Stimulated activated CD4-positive, alpha-beta T cell treated with anti-CD3 and anti-CD28 coated beads, Interleukin-2, amount 100 ng/mL, for 48 hours (primary cell): ENCODE measurements at regions not wholly inside any gene's neighbourhood (a gene's known extent, or its start where the extent isn't known, plus 50 kb on each side); places are given as distances from the start of the nearest gene placed in this dataset.

Source experiments
- DNase-seq, 2 donors: peaks; one replicate each; pipeline ENCODE4 v3.0.0-alpha.2; 2020

- DNase-seq = no peak
These were observed 319.6 kb upstream of the SEMA6D start for GRCh38 chr15:47397655-47398054.

- DNase-seq = no peak
These were observed 319.2 kb upstream of the SEMA6D start for GRCh38 chr15:47398132-47398531.

GRCh38 chr15:47398594-47398993 is 318.7 kb upstream of the SEMA6D start:
- DNase-seq = no peak

- no peak for DNase-seq
These were observed 318.2 kb upstream of the SEMA6D start for GRCh38 chr15:47399100-47399499.

- DNase-seq = no peak
These were observed 316.7 kb upstream of the SEMA6D start for GRCh38 chr15:47400603-47401002.

- DNase-seq = no peak
These were observed 315.9 kb upstream of the SEMA6D start for GRCh38 chr15:47401427-47401826.

GRCh38 chr15:47402829-47403228 is 314.5 kb upstream of the SEMA6D start:
- DNase-seq = no peak

GRCh38 chr15:47404877-47405276 is 312.4 kb upstream of the SEMA6D start:
- no peak for DNase-seq

- no peak for DNase-seq
These were observed 311.7 kb upstream of the SEMA6D start for GRCh38 chr15:47405365-47406162.

- DNase-seq = no peak
These were observed 309.6 kb upstream of the SEMA6D start for GRCh38 chr15:47407692-47408091.

GRCh38 chr15:47409038-47409437 is 308.3 kb upstream of the SEMA6D start:
- no peak for DNase-seq

GRCh38 chr15:47409600-47409999 is 307.7 kb upstream of the SEMA6D start:
- no peak for DNase-seq

- DNase-seq = no peak
These were observed 307.1 kb upstream of the SEMA6D start for GRCh38 chr15:47410247-47410646.

GRCh38 chr15:47411733-47412132 is 305.6 kb upstream of the SEMA6D start:
- no peak for DNase-seq

- DNase-seq = no peak
These were observed 305.2 kb upstream of the SEMA6D start for GRCh38 chr15:47412136-47412535.

GRCh38 chr15:47412802-47413201 is 304.5 kb upstream of the SEMA6D start:
- DNase-seq = no peak

- DNase-seq = no peak
These were observed 303.1 kb upstream of the SEMA6D start for GRCh38 chr15:47414207-47414606.

GRCh38 chr15:47415539-47415971 is 301.8 kb upstream of the SEMA6D start:
- DNase-seq = no peak

- no peak for DNase-seq
These were observed 294.2 kb upstream of the SEMA6D start for GRCh38 chr15:47422881-47423665.

- DNase-seq = no peak
These were observed 289.8 kb upstream of the SEMA6D start for GRCh38 chr15:47427463-47427862.

GRCh38 chr15:47429376-47429775 is 287.9 kb upstream of the SEMA6D start:
- no peak for DNase-seq

- DNase-seq = no peak
These were observed 285.8 kb upstream of the SEMA6D start for GRCh38 chr15:47431501-47431900.

- no peak for DNase-seq
These were observed 284.5 kb upstream of the SEMA6D start for GRCh38 chr15:47432826-47433225.

GRCh38 chr15:47434596-47434995 is 282.7 kb upstream of the SEMA6D start:
- DNase-seq = no peak
